Tibial nerve (tissue), 4 donors: ENCODE measurements at regions not wholly inside any gene's neighbourhood (a gene's known extent, or its start where the extent isn't known, plus 50 kb on each side); places are given as distances from the start of the nearest gene placed in this dataset.

Source experiments
- DNase-seq, 2 donors: peaks; one replicate each; pipeline ENCODE4 v3.0.0-alpha.2; 2019; ENCODE audit warnings: low spot score in 2 of 2
- H3K27ac ChIP-seq, 4 donors: fragments of 200-600 bp; sonication (generic) in 3 of 4; one replicate each; pipeline ENCODE4 v1.5.1; 2017 to 2019; ENCODE audit warnings: mild to moderate bottlenecking in 1 of 4
- H3K27me3 ChIP-seq, 2 donors: fragments of 200-600 bp; sonication (generic) in 1 of 2; one replicate each; pipeline versions ENCODE4 v1.5.1 to v1.6.0; 2017 to 2019
- H3K36me3 ChIP-seq, 3 donors: fragments of 200-600 bp; sonication (generic); one replicate each; pipeline ENCODE4 v1.5.1; 2018 to 2019
- H3K4me1 ChIP-seq, 4 donors: fragments of 200-600 bp; sonication (generic) in 3 of 4; one replicate each; pipeline ENCODE4 v1.5.1; 2017 to 2019
- H3K4me3 ChIP-seq, 4 donors: fragments of 200-600 bp; sonication (generic) in 3 of 4; one replicate each; pipeline ENCODE4 v1.5.1; 2017 to 2019; ENCODE audit warnings: mild to moderate bottlenecking in 1 of 4, moderate library complexity in 1 of 4
- H3K9me3 ChIP-seq, 4 donors: fragments of 200-600 bp; sonication (generic) in 3 of 4; one replicate each; pipeline ENCODE4 v1.5.1; 2017 to 2019
- CTCF ChIP-seq, 5 experiments: fragments of 200-600 bp in 3 of 5; fragments of 450-650 bp in 2 of 5; sonication (generic) in 3 of 5; IDR thresholded peaks; one replicate each; pipeline ENCODE4 v1.5.1; 2016 to 2019; ENCODE audit warnings: antibody characterized with exemption in 5 of 5, mild to moderate bottlenecking in 3 of 5, moderate library complexity in 2 of 5
- EP300 ChIP-seq, 2 donors: sonication (generic); formaldehyde crosslinking; IDR thresholded peaks; one replicate each; pipeline ENCODE4 v1.6.1; 2017; ENCODE audit warnings: antibody characterized with exemption in 2 of 2, mild to moderate bottlenecking in 1 of 2
- POLR2A ChIP-seq, 2 donors: fragments of 450-650 bp; IDR thresholded peaks; one replicate each; pipeline ENCODE4 v1.6.1; 2017; ENCODE audit warnings: antibody characterized with exemption in 2 of 2, mild to moderate bottlenecking in 2 of 2, moderate library complexity in 2 of 2
- WGBS, 2 donors: methylation state at CpG; one replicate each; pipeline ENCODE4 v1.1.5; 2018; 5-methylcytosine and 5-hydroxymethylcytosine counted together

DNA sequence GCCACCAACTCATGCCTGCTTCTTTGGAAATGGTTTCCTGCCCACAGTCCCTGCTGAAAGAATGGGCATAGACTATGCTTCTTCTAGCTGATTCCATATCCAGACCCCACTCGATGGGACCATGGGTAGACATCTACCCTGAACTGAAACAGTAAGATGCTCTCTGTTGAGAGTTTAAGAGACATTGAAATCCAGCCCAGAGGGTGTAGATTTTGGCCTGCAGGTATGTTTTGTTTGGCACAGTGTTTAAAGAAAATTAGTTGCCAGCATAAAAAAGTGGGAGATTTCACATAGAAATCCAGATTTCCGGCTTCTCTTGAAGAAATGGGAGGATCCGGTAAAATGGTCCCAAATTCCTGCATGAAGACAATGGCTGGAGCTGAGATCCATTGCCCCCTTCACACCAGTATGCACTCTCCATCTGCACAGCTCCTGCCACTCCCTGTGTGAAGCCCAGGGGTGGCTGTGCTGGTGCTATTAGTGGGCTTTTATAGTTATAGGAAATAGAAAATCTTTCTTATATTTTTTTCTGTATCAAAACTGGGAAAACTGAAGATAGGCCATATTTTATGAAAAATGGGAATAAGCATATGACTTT, 218.1 kb downstream of the PTEN start:
- no peaks in the 10 kb centered on the region for H3K9me3 ChIP-seq
- no peaks in the 10 kb centered on the region for H3K27me3 ChIP-seq
- H3K4me1 ChIP-seq: peaks cover 0 to 11% (median 4%) of the 10 kb centered on the region in 4 donors
- H3K36me3 ChIP-seq: no peaks in the 10 kb centered on the region
- TF ChIP-seq EP300 (IDR thresholded peaks at IDR 0.05): no peak
- TF ChIP-seq POLR2A (IDR thresholded peaks at IDR 0.05): no peak
- no peak for TF ChIP-seq CTCF (IDR thresholded peaks at IDR 0.05)
- no peak overlapping the region for H3K4me3 ChIP-seq
- H3K27ac ChIP-seq: no peak overlapping the region
- 72 to 73% methylated on average over 3 of the region's 3 CpGs for WGBS, 2 donors
- no peak for DNase-seq

DNA sequence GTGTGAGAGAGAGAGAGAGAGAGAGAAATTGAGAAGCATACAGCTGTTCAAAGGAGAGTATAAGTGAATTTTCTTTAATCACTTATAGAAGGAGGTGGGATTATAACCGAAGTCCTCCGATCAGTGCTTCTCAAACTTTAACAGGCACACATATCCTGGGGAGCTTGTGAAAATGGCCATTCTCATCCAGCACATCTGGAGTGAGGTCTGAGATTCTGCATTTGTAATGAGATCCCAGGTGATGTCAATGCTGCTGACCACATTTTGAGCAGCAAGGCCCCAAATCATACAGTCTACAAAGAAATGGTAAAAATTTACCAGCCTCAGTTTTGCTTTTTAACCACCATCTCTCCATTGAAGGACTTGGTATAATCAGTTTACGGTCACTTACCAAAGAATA, 219.0 kb downstream of the PTEN start:
- Histone ChIP-seq H3K9me3 (no peaks in the 10 kb centered on the region), H3K4me3 (no peak overlapping the region), H3K36me3 (no peaks in the 10 kb centered on the region), H3K4me1 (peaks cover 0 to 11% (median 4%) of the 10 kb centered on the region in 4 donors), H3K27me3 (no peaks in the 10 kb centered on the region), H3K27ac (no peak overlapping the region)
- TF ChIP-seq CTCF (IDR thresholded peaks at IDR 0.05): no peak
- TF ChIP-seq EP300 (IDR thresholded peaks at IDR 0.05): no peak
- no peak for DNase-seq
- 88 to 94% methylated on average over 3 of the region's 3 CpGs for WGBS, 2 donors

DNA sequence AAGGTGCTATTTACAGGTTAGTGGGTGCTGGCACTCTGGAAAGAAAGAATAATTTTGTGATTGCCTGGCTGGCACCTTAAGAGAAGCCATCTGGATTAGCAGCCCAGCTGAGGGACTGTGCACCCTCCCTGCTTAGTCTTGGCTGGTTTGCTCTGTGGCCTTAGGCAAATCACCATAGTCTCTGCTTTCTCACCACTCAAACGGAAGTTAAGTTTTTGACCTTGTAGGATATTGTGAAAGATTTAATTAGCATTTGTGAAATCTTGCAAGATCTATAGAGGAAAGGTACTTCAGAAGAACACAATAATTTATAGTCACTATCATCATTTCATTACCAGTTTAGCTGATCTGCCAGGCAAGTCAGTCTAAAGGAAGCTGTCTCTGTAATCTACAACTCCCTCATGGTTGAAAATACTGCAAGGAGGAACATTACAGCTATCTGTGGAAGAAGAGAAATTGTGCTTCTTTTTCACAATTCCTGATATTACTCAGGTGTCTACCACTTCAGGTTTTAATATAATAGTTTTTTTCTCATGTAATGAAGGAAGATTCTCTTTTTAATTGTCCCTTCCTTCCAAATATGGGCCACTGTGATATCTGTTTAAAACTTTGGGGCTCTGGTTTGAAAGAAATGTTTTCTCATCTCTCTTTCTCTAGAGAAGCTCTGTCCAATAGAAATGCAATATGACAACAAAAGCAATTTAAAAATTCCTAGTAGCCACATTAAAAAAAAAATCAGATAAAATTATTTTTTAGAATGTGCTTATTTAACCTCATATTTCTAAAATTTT, 219.6 kb downstream of the PTEN start:
- no peaks in the 10 kb centered on the region for H3K36me3 ChIP-seq
- no peak for DNase-seq
- H3K27ac ChIP-seq: no peak overlapping the region
- no peak for TF ChIP-seq CTCF (IDR thresholded peaks at IDR 0.05)
- no peak for TF ChIP-seq EP300 (IDR thresholded peaks at IDR 0.05)
- no peak for TF ChIP-seq POLR2A (IDR thresholded peaks at IDR 0.05)
- H3K4me3 ChIP-seq: no peak overlapping the region
- no peaks in the 10 kb centered on the region for H3K9me3 ChIP-seq
- peaks cover 0 to 11% (median 4%) of the 10 kb centered on the region in 4 donors for H3K4me1 ChIP-seq
- 81 to 83% methylated on average over 1 of the region's 1 CpG for WGBS, 2 donors
- no peaks in the 10 kb centered on the region for H3K27me3 ChIP-seq

DNA sequence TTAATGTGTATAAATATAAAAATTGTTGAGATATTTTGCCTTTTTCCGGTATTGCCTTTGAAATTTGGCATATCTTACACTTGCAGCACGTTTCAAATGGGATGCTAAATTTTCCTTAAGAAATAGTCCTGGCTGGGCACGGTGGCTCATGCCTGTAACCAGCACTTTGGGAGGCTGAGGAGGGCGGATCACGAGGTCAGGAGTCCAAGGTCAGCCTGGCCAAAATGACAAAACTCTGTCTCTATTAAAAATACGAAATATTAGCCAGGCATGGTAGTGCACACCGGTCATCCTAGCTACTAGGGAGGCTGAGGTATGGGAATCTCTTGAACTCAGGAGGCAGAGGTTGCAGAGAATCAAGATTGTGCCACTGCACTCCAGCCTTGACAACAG, 220.2 kb downstream of the PTEN start:
- H3K4me1 ChIP-seq: peaks cover 0 to 11% (median 4%) of the 10 kb centered on the region in 4 donors
- no peak overlapping the region for H3K27ac ChIP-seq
- WGBS, 2 donors: 89 to 95% methylated on average over 7 of the region's 7 CpGs
- H3K9me3 ChIP-seq: no peaks in the 10 kb centered on the region
- H3K36me3 ChIP-seq: no peaks in the 10 kb centered on the region
- TF ChIP-seq POLR2A (IDR thresholded peaks at IDR 0.05) (no peak), EP300 (IDR thresholded peaks at IDR 0.05) (no peak), CTCF (IDR thresholded peaks at IDR 0.05) (no peak)
- H3K27me3 ChIP-seq: no peaks in the 10 kb centered on the region
- no peak for DNase-seq
- no peak overlapping the region for H3K4me3 ChIP-seq

GRCh38 chr10:88086187-88086960, 222.9 kb downstream of the PTEN start:
- no peak overlapping the region for H3K4me3 ChIP-seq
- no peaks in the 10 kb centered on the region for H3K9me3 ChIP-seq
- H3K36me3 ChIP-seq: no peaks in the 10 kb centered on the region
- TF ChIP-seq EP300 (IDR thresholded peaks at IDR 0.05) (no peak), POLR2A (IDR thresholded peaks at IDR 0.05) (no peak), CTCF (IDR thresholded peaks at IDR 0.05) (no peak)
- DNase-seq: no peak
- H3K4me1 ChIP-seq: no peaks in the 10 kb centered on the region
- H3K27me3 ChIP-seq: no peaks in the 10 kb centered on the region
- no peak overlapping the region for H3K27ac ChIP-seq
- 91% methylated on average over 9 of the region's 9 CpGs for WGBS, 2 donors
